ENCODE measurements at regions not wholly inside any gene's neighbourhood (a gene's known extent, or its start where the extent isn't known, plus 50 kb on each side); places are given as distances from the start of the nearest gene placed in this dataset.

DNA sequence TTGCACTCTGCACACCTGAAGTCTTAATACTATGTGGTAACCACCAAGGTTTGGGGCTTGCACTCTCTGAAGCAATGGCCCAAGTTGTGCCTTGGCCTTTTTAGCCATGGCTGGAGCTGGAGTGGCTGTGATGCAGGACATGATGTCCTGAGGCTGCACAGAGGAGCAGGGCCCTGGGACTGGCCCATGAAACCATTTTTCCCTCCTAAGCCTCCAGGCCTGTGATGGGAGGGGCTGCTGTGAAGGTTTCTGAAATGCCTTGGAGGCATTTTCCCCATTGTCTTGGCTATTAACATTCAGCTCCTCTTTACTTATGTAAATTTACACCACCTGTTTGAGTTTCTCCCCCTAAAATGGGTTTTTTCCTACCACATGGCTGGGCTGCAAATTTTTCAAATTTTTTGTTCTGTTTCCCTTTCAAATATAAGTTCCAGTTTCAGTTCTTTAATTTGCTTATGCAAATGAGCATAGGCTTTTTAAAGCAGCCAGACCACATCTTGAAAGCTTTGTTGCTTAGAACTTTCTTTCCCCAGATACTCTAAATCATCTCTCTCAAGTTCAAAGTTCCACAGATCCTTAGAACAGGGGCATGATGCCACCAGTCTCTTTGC, 237.4 kb upstream of the DMAC1 start:
- TF ChIP-seq SIN3A (conservative IDR thresholded peaks at IDR 0.05 in 1 of 2, IDR thresholded peaks at IDR 0.05 in 1 of 2; ENCODE audit: low read depth in 1 of 2, low read length in 2 of 2) (no peak), RAD21 (IDR thresholded peaks at IDR 0.05 in 1 of 2, conservative IDR thresholded peaks at IDR 0.05 in 1 of 2; ENCODE audit: low read depth in 2 of 2, low read length in 2 of 2) (no peak), KDM5A (IDR thresholded peaks at IDR 0.05; ENCODE audit: low read length) (no peak), CTBP2 (IDR thresholded peaks at IDR 0.05; ENCODE audit: borderline replicate concordance, insufficient read depth, insufficient read length, low read length) (no peak), CBX8 (IDR thresholded peaks at IDR 0.05; ENCODE audit: borderline replicate concordance, low read depth, low read length) (no peak), RBBP5 (IDR thresholded peaks at IDR 0.05; ENCODE audit: borderline replicate concordance, low read depth, low read length) (no peak), POLR2AphosphoS5 (IDR thresholded peaks at IDR 0.05; ENCODE audit: low read depth, low read length) (no peak), BRCA1 (IDR thresholded peaks at IDR 0.05; ENCODE audit: low read depth, low read length) (no peak), EZH2 (IDR thresholded peaks at IDR 0.05; ENCODE audit: low read depth, low read length, severe bottlenecking) (no peak), SIX5 (IDR thresholded peaks at IDR 0.05; ENCODE audit: low read depth, low read length) (no peak)
- TF ChIP-seq, protein P1, sequence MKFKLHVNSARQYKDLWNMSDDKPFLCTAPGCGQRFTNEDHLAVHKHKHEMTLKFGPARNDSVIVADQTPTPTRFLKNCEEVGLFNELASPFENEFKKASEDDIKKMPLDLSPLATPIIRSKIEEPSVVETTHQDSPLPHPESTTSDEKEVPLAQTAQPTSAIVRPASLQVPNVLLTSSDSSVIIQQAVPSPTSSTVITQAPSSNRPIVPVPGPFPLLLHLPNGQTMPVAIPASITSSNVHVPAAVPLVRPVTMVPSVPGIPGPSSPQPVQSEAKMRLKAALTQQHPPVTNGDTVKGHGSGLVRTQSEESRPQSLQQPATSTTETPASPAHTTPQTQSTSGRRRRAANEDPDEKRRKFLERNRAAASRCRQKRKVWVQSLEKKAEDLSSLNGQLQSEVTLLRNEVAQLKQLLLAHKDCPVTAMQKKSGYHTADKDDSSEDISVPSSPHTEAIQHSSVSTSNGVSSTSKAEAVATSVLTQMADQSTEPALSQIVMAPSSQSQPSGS (IDR thresholded peaks at IDR 0.05; ENCODE audit: low read length), result no peak
- TF ChIP-seq, protein P2, sequence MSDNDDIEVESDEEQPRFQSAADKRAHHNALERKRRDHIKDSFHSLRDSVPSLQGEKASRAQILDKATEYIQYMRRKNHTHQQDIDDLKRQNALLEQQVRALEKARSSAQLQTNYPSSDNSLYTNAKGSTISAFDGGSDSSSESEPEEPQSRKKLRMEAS (IDR thresholded peaks at IDR 0.05), result no peak
- FAIRE-seq, result no peak
- POLR2A ChIA-PET (ENCODE audit: partially characterized antibody), result no interaction called here

More for the DNA sequence above, 237.4 kb upstream of the DMAC1 start:
- H2BK120ac ChIP-seq (replicated peaks; ENCODE audit: low read depth, low read length), result no peak overlapping the region
- H3K4me2 ChIP-seq (ENCODE audit: insufficient read depth in 1 of 2, low read depth in 2 of 2, low read length in 2 of 2), result no peak overlapping the region
- no peaks in the 10 kb centered on the region for H4K20me1 ChIP-seq (replicated peaks in 1 of 2; ENCODE audit: control insufficient read depth in 1 of 2, insufficient read depth in 2 of 2, low read length in 2 of 2)
- H2AFZ ChIP-seq (ENCODE audit: low read length), result no peak overlapping the region
- no peaks in the 10 kb centered on the region for H3K79me2 ChIP-seq (ENCODE audit: control insufficient read depth in 1 of 2, insufficient read depth in 2 of 2, low read length in 2 of 2)
- no peaks in the 10 kb centered on the region for H3K4me1 ChIP-seq (replicated peaks in 1 of 4; ENCODE audit: control insufficient read depth in 3 of 4, insufficient read depth in 4 of 4, low read length in 3 of 4)
- H3K4ac ChIP-seq (replicated peaks; ENCODE audit: insufficient read length, low read depth, low read length), result no peak overlapping the region
- no peak overlapping the region for H2BK12ac ChIP-seq (ENCODE audit: low read depth, low read length)
- no peaks in the 10 kb centered on the region for H3K79me1 ChIP-seq (ENCODE audit: low read depth, low read length)
- no peak overlapping the region for H2AK5ac ChIP-seq (ENCODE audit: low read depth, low read length)
- DNase-seq (ENCODE audit: low read depth in 1 of 2, low spot score in 2 of 2), result no peak
- H4K91ac ChIP-seq (replicated peaks; ENCODE audit: insufficient read length, low read length), result no peak overlapping the region
- H3K27ac ChIP-seq (ENCODE audit: low read depth, low read length), result no peak overlapping the region
- H3K23me2 ChIP-seq (ENCODE audit: low read depth, low read length), result no peaks in the 10 kb centered on the region
- H3K9me3 ChIP-seq (ENCODE audit: insufficient read depth in 2 of 2, low read depth in 1 of 2, low read length in 1 of 2), result peaks cover 20 to 28% of the 10 kb centered on the region in 2 experiments
- H3K14ac ChIP-seq (ENCODE audit: insufficient read length), result no peak overlapping the region
- no peak overlapping the region for H3K56ac ChIP-seq (replicated peaks; ENCODE audit: insufficient read length, low read depth, low read length)
- no peak overlapping the region for H4K8ac ChIP-seq (ENCODE audit: extremely low read depth, insufficient read depth, low read length)
- H3K9ac ChIP-seq (replicated peaks in 1 of 4; ENCODE audit: extremely low read depth in 1 of 4, low read depth in 3 of 4, low read length in 3 of 4), result no peak overlapping the region
- no peak overlapping the region for H2BK5ac ChIP-seq (ENCODE audit: low read depth, low read length)
- H3K36me3 ChIP-seq (ENCODE audit: control insufficient read depth in 2 of 4, insufficient read depth in 4 of 4, low read length in 3 of 4), result 0 out of 8 replicates have a peak, but pooled peaks cover 0 to 2% (median 0%) of the 10 kb centered on the region in 4 experiments
- no peak overlapping the region for H2BK15ac ChIP-seq (ENCODE audit: low read length)
- no peak overlapping the region for H2BK20ac ChIP-seq (ENCODE audit: low read length)
- H3K18ac ChIP-seq (ENCODE audit: extremely low read depth, low read length), result no peak overlapping the region
- no peak overlapping the region for H4K5ac ChIP-seq (ENCODE audit: insufficient read length, low read depth, low read length)
- CTCF ChIA-PET (ENCODE audit: partially characterized antibody), result no interaction called here
- no peak overlapping the region for H3K23ac ChIP-seq (ENCODE audit: insufficient read length)
- H3K4me3 ChIP-seq (ENCODE audit: extremely low read depth in 1 of 4, insufficient read depth in 2 of 4, low read depth in 3 of 4, low read length in 4 of 4), result no peak overlapping the region
- H3K27me3 ChIP-seq (replicated peaks in 1 of 4; ENCODE audit: control insufficient read depth in 3 of 4, extremely low read depth in 1 of 4, insufficient read depth in 3 of 4, low read length in 3 of 4), result no peaks in the 10 kb centered on the region
